Thoracic aorta (tissue), 2 donors: ENCODE measurements at regions not wholly inside any gene's neighbourhood (a gene's known extent, or its start where the extent isn't known, plus 50 kb on each side); places are given as distances from the start of the nearest gene placed in this dataset.

Experiments used
- ATAC-seq: fragments of 150-250 bp; one replicate; pipeline ENCODE4 v1.8.0; 2017; ENCODE audit warnings: low read depth; ENCODE audit not compliant: insufficient number of reproducible peaks, low FRiP score
- DNase-seq: peaks from one replicate; pipeline ENCODE4 v3.0.0-alpha.2; 2020; ENCODE audit warnings: low spot score
- H3K27ac ChIP-seq, 2 donors: fragments of 200-600 bp; sonication (generic); 1 replicate in 1 of 2; 2 replicates in 1 of 2; pipeline ENCODE4 v1.5.1; 2016; ENCODE audit warnings: mild to moderate bottlenecking in 2 of 2, moderate library complexity in 2 of 2
- H3K27me3 ChIP-seq: fragments of 200-600 bp; sonication (generic); replicated peaks from 2 replicates; pipeline ENCODE4 v1.6.0; 2016; ENCODE audit warnings: mild to moderate bottlenecking; ENCODE audit not compliant: insufficient read depth
- H3K36me3 ChIP-seq: fragments of 200-600 bp; sonication (generic); one replicate; pipeline ENCODE4 v1.5.1; 2016
- H3K4me1 ChIP-seq, 2 donors: fragments of 200-600 bp; sonication (generic); 1 replicate in 1 of 2; 2 replicates in 1 of 2; pipeline versions ENCODE4 v1.5.1 to v1.6.0; 2016; ENCODE audit warnings: low read depth in 2 of 2, mild to moderate bottlenecking in 1 of 2; ENCODE audit not compliant: control insufficient read depth in 1 of 2
- H3K4me3 ChIP-seq: fragments of 200-600 bp; sonication (generic); 2 replicates; pipeline ENCODE4 v1.5.1; 2016; ENCODE audit warnings: mild to moderate bottlenecking
- H3K9me3 ChIP-seq: fragments of 200-600 bp; sonication (generic); 2 replicates; pipeline ENCODE4 v1.5.1; 2016
- TF ChIP-seq, protein P1 (sequence below): fragments of 200-600 bp; sonication (generic); IDR thresholded peaks from one replicate; pipeline ENCODE4 v1.5.1; 2019; ENCODE audit warnings: antibody characterized with exemption

DNA sequence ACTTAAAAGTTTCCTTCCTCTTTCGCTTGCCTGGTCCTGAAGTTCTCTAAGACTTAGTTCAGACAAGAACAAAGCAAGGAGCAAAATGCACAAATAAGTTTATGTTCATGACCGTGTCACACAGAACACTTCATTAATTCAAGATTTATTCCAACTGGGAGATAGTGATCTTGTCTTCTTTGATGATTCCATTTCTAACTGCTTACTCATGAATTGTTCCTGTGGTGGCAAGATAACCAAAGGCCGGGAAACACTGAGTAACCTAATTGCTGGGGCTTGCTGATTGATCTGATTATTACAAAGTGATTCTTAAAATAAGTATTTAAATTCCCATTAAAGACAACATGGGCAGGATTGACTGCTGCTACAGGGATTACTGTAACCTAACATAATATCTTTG is 1462.9 kb upstream of the RAG2 start:
- H3K27ac ChIP-seq: no peak overlapping the region
- H3K4me1 ChIP-seq: no peaks in the 10 kb centered on the region
- DNase-seq (no peak), ATAC-seq (no peak)
- no peaks in the 10 kb centered on the region for H3K36me3 ChIP-seq
- H3K9me3 ChIP-seq: no peaks in the 10 kb centered on the region
- no peak overlapping the region for H3K4me3 ChIP-seq
- H3K27me3 ChIP-seq: no peaks in the 10 kb centered on the region
- TF ChIP-seq, protein P1, sequence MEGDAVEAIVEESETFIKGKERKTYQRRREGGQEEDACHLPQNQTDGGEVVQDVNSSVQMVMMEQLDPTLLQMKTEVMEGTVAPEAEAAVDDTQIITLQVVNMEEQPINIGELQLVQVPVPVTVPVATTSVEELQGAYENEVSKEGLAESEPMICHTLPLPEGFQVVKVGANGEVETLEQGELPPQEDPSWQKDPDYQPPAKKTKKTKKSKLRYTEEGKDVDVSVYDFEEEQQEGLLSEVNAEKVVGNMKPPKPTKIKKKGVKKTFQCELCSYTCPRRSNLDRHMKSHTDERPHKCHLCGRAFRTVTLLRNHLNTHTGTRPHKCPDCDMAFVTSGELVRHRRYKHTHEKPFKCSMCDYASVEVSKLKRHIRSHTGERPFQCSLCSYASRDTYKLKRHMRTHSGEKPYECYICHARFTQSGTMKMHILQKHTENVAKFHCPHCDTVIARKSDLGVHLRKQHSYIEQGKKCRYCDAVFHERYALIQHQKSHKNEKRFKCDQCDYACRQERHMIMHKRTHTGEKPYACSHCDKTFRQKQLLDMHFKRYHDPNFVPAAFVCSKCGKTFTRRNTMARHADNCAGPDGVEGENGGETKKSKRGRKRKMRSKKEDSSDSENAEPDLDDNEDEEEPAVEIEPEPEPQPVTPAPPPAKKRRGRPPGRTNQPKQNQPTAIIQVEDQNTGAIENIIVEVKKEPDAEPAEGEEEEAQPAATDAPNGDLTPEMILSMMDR: no peak

DNA sequence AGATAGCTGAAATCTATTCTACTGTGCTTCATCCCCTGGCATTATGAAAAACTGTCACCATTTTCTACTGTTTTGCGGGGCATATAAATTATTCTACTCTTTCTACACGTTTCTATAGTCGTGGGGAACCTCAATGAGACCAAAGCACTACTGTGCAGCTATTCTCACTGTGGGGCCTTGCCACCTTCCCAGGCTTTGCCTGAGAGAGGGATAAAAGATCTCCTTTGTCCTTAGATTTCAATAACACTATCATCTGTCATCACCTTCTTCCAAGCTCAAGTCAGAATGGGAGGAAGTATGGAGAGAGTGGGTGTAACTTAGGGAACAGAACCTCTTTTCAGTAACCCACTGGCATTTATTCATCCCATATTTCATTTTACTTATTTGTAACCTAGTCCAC is 1462.1 kb upstream of the RAG2 start:
- TF ChIP-seq, protein P1: no peak
- no peak for DNase-seq

DNA sequence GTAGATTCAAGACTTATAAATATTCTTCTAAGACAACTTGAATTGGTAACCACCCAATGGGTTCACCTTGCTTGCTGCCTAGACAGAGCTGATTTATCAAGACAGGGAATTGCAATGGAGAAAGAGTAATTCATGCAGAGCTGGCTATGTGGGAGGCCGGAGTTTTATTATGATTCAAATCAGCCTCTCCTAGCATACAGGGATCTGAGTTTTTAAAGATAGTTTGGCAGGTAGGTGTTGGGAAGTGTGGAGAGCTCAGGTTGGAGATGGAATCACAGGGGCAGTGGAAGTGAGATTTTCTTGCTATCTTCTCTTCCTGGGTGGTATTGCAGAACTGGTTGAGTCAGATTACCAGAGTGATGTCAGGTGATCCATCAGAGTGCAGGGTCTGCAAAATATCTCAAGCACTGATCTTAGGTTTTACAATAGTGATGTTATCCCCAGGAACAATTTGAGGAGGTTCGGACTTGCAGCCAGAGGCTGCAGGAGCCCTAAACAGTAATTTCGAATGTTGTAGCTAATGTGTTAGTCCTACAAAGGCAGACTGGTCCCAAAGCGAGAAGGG is 1448.6 kb upstream of the RAG2 start:
- ATAC-seq (no peak), DNase-seq (no peak)
- no peak overlapping the region for H3K27ac ChIP-seq

More for the DNA sequence above, 1462.1 kb upstream of the RAG2 start:
- Histone ChIP-seq H3K4me1 (no peaks in the 10 kb centered on the region), H3K27me3 (no peaks in the 10 kb centered on the region), H3K9me3 (no peaks in the 10 kb centered on the region), H3K27ac (no peak overlapping the region), H3K36me3 (no peaks in the 10 kb centered on the region), H3K4me3 (no peak overlapping the region)
- ATAC-seq: no peak

DNA sequence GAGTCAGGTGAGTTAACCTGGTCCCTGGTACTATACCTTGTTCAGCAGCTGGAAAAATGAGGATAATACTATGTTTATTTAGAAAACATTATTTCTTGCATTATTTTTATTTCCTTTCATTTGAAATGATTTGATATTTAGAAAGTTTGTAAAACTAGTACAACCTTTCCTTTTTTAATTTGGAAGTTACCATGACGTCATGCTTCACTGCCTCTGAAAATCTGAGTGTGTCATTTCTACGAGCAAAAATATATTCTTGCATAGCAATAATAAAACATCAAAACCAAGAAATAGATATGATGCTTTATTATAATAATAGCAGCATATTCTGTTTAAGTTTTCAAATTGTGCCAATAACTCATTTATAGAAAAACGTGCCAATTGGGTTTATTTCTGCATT is 1445.0 kb upstream of the RAG2 start:
- no peak for ATAC-seq
- TF ChIP-seq, protein P1: no peak
- Histone ChIP-seq H3K27me3 (no peaks in the 10 kb centered on the region), H3K4me3 (no peak overlapping the region), H3K36me3 (no peaks in the 10 kb centered on the region), H3K9me3 (no peaks in the 10 kb centered on the region), H3K4me1 (no peaks in the 10 kb centered on the region), H3K27ac (no peak overlapping the region)
- no peak for DNase-seq

More for the DNA sequence above, 1448.6 kb upstream of the RAG2 start:
- Histone ChIP-seq H3K36me3 (no peaks in the 10 kb centered on the region), H3K9me3 (no peaks in the 10 kb centered on the region), H3K4me3 (no peak overlapping the region), H3K4me1 (no peaks in the 10 kb centered on the region), H3K27me3 (no peaks in the 10 kb centered on the region)
- TF ChIP-seq, protein P1: no peak

DNA sequence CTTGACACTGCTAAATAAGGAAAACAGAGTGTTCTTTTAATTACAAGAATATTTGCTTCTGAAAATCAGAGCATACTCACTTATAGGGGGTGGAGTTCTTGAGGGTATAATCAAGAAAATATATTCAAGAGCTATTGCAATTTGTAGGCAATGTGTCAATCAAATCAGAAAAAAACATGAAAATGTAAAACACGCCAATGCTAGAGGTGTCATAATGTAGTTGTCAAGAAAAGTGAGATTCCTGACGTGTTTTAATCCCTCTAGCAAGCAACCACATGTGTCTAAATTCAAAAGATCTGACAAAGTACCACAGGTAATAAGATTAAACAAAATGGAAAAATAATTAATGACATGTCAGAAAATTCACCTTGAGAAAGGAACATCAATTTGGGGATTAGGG is 1440.7 kb upstream of the RAG2 start:
- Histone ChIP-seq H3K9me3 (no peaks in the 10 kb centered on the region), H3K27me3 (no peaks in the 10 kb centered on the region), H3K36me3 (no peaks in the 10 kb centered on the region), H3K4me1 (no peaks in the 10 kb centered on the region), H3K27ac (no peak overlapping the region), H3K4me3 (no peak overlapping the region)
- TF ChIP-seq, protein P1: no peak
- DNase-seq (no peak), ATAC-seq (no peak)
